HL-60/S4 (cell line): ENCODE measurements at regions not wholly inside any gene's neighbourhood (a gene's known extent, or its start where the extent isn't known, plus 50 kb on each side); places are given as distances from the start of the nearest gene placed in this dataset.
"Not testable (repeated sequence)": the region's sequence is repeated elsewhere in the genome, so short reads cannot be mapped to it uniquely, and the experiment has no call there.

ENCODE experiments used
- in situ Hi-C: fragments of 300-500 bp; cut with MboI; formaldehyde crosslinking; loops from 2 replicates; pipeline ENCODE4 v1.14.3; 2022; ENCODE audit warnings: low sequenced_read_pairs

DNA sequence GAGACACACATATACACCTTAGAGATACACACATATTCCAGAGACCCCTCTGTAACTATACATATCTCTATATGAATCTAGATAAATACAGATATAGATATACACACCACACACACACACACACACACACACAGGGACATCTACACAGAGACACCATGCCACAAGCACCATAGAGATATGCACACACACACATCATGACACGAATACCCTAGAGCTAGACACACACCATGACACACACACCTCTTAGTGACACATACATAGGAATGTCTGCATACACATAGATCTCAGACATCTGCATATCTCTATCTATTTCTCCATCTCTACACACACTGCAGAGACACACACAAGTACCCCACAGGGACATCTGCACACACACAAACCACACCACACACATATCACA, 270.0 kb downstream of the CYRIA start:
- in situ Hi-C loops = no loop called here

- in situ Hi-C loops = no loop called here
These were observed 270.6 kb downstream of the CYRIA start for GRCh38 chr2:16394986-16395550.

GRCh38 chr2:16394072-16394985, 271.3 kb downstream of the CYRIA start:
- in situ Hi-C loops = no loop called here

DNA sequence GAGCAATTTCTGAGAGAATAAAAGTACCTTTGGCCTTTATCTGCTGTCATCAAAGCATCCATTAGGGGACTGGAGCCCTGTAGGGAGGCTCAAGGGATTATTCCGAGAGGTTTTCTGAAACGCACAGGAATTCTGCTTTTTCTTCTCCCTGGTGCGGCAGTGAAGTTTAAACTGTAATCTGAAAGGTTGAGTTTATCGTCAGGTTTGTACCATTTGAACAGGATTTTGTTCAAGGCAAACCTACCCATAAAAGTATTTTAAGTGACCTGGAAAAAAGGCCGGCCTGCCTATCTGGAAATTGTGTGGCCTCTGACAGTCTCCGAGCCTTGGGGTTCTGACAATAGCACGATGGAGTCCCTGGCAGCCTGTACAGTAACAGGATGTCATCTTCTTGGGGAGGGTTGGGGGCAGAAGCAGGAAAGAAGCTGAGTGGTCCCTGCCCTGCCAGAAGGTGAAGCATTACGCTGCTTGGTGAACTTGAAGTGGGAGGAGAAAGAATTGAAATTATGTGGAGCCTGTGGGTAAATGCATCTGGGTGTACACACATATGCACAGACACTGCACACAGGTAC, 272.0 kb downstream of the CYRIA start:
- in situ Hi-C loops = no loop called here

GRCh38 chr2:16392647-16393499, 272.8 kb downstream of the CYRIA start:
- in situ Hi-C loops = no loop called here

GRCh38 chr2:16391986-16392385, 273.6 kb downstream of the CYRIA start:
- in situ Hi-C loops = no loop called here

- in situ Hi-C loops = no loop called here
These were observed 275.1 kb downstream of the CYRIA start for GRCh38 chr2:16390561-16390960.

GRCh38 chr2:16389611-16390010, 276.0 kb downstream of the CYRIA start:
- in situ Hi-C loops = no loop called here

DNA sequence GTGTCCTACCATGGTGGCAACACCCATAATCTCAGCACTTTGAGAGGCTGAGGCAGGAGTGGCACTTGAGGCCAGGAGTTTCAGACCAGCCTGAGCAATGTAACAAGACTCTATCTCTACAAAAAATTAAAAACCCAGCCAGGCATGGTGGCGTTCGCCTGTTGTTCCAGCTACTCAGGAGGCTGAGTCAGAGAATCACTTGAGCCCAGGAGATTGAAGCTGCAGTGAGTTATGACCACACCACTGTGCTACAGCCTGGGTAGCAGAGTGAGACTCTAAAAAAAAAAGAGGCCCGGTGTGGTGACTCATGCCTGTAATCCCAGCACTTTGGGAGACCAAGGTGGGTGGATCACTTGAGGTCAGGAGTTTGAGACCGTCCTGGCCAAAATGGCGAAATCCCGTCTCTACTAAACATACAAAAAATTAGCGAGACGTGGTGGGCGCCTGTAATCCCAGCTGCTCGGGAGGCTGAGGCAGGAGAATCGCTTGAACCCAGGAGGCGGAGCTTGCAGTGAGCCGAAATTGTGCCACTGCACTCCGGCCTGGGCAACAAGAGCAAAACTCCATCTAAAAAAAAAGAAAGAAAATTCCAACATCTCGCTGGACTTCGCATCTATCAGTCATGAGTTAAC, 277.3 kb downstream of the CYRIA start:
- in situ Hi-C loops = not testable (repeated sequence)

- in situ Hi-C loops = no loop called here
These were observed 278.1 kb downstream of the CYRIA start for GRCh38 chr2:16387461-16387984.

DNA sequence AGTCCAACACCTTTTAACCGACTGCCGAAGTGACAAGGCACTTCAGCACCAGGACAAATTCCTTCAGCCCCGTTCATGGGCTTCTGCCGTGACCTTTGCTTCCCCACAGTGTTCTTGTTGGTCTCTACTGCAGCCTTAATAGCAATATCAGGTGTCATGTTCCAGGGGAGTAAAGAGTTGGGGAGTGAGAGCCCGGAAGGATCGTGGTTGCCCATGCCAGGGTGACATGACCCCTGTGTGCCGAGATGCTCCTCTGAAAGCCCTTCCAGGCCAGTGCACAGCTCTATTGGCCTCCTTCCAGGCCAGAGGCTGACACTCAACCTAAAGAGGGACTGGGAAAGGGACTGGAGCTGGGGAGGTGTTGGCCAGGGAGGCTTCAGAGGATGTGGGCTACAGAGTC, 279.2 kb downstream of the CYRIA start:
- in situ Hi-C loops = no loop called here

DNA sequence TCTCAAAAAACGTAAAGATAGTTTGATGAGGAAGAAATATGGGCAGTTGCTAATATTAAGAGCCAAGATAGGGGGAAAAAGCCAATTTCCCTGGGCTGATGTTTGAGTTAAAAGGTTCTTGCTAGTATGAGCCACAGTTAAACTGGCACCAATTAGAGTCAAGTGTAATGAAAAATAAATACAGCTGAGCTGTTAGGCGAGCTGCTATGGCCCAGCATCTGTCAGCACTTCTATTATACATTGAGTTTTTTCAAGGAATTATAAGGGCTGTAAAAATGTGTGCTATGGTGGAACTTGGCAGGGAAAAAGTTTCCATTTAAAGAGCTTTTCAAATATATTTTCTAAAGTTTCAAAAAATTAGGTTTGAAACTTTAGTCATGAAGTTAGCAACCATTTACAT, 279.6 kb downstream of the CYRIA start:
- in situ Hi-C loops = no loop called here

- in situ Hi-C loops = no loop called here
These were observed 280.3 kb downstream of the CYRIA start for GRCh38 chr2:16385341-16385740.

- in situ Hi-C loops = no loop called here
These were observed 282.2 kb downstream of the CYRIA start for GRCh38 chr2:16383411-16383810.

DNA sequence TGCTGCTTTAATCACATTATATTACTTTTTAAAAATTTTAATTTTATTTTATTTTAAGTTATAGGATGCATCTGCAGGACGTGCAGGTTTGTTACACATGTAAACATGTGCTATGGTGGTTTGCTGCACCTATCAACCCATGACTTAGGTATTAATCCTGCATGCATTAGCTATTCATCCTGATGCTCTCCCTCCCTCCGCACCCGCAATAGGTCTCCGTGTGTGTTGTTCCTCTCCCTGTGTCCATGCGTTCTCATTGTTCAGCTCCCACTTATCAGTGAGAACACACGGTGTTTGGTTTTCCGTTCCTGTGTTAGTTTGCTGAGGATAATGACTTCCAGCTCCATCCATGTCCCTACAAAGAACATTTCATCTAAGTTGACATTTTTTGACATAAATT, 283.2 kb downstream of the CYRIA start:
- in situ Hi-C loops = no loop called here

DNA sequence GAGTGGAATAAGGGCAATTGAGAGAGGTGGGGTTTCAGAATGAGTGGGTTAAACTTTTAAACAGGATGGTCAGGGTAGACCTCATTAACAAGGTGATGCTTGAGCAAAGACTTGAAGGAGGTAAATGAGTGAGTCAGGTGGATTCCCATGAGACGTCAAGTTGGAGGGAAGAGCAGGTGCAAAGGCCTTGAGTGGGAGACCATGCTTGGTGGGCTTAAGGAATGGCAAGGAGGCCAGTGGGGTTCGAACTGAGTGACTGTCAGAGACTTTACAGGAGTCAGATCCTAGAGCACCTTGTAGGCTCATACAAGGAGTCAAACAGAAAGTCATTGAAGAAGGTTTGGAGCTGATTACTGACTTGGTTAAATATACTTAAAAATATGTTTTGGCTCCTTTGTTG, 284.1 kb downstream of the CYRIA start:
- in situ Hi-C loops = no loop called here

DNA sequence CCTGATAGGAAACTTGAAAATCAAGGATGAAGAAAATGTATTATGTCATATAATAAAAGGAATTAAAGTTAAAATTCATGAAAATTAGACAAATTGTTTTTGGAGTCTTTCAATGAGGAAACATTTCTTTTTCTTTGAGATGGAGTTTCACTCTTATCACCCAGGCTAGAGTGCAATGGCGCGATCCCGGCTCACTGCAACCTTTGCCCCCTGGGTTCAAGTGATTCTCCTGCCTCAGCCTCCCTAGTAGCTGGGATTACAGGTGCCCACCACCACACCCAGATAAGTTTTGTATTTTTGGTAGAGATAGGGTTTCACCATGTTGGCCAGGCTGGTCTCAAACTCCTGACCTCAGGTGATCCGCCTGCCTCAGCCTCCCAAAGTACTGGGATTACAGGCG, 285.7 kb downstream of the CYRIA start:
- in situ Hi-C loops = not testable (repeated sequence)

- in situ Hi-C loops = not testable (repeated sequence)
These were observed 286.6 kb downstream of the CYRIA start for GRCh38 chr2:16379061-16379460.

DNA sequence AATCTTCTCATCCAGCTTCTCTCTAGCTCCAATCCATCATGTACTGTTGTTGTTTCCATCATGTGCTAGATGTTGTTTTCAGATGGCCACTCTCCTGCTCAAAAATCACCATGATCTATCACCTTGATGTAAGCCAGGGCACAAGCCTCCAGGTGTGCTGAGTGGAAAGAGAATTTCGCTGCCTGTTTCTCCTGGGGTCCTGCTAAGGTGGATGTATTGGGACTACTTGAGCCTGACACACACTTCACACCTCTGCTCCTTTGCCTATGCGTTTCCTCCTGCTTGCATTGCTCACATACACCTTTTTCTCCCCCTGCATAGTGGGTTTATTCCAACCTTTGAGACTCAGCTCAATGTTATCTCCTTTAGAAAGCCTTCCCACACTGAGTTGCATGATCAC, 287.6 kb downstream of the CYRIA start:
- in situ Hi-C loops = no loop called here

GRCh38 chr2:16375981-16376380, 289.7 kb downstream of the CYRIA start:
- in situ Hi-C loops = no loop called here

DNA sequence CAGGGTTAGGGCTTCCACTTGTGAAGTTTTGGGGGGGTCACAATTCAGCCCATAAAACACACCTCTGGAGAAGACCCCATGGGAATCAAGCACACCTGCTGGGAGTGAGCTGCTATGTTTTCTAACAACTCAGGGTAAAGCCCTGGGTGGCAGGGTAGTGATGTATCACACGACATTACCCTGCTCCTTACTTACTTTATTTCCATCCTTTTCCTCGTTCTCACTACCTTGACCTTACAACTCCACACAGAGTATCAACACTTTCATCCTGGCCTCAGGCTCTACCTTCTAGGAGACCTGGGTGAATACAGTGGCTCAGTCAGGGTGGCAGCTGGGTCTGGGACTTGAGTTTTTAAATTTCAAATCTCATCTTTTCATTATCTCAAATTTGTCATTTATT, 290.3 kb downstream of the CYRIA start:
- in situ Hi-C loops = no loop called here
